H9 (cell line): ENCODE measurements at regions not wholly inside any gene's neighbourhood (a gene's known extent, or its start where the extent isn't known, plus 50 kb on each side); places are given as distances from the start of the nearest gene placed in this dataset.

Source experiments
- DNase-seq: peaks from one replicate; pipeline ENCODE4 v3.0.0-alpha.2; 2017
- H2AFZ ChIP-seq: one replicate; pipeline ENCODE4 v1.6.1; 2013; ENCODE audit warnings: mild to moderate bottlenecking, low read length, control low read depth, moderate library complexity
- H2AK5ac ChIP-seq: 2 replicates; pipeline ENCODE4 v1.6.1; 2013; ENCODE audit warnings: low read length, control low read depth, mixed read lengths; ENCODE audit not compliant: insufficient read length
- H2BK120ac ChIP-seq: one replicate; pipeline ENCODE4 v1.6.1; 2013; ENCODE audit warnings: low read depth, mild to moderate bottlenecking, low read length, control low read depth, inconsistent platforms; ENCODE audit not compliant: poor library complexity, severe bottlenecking
- H2BK12ac ChIP-seq: 2 replicates; pipeline ENCODE4 v1.6.1; 2013; ENCODE audit warnings: low read length, control low read depth, mixed read lengths, low read depth; ENCODE audit not compliant: insufficient read length
- H2BK15ac ChIP-seq: 2 replicates; pipeline ENCODE4 v1.6.1; 2013; ENCODE audit warnings: low read depth, low read length, control low read depth
- H2BK20ac ChIP-seq: one replicate; pipeline ENCODE4 v1.6.1; 2013; ENCODE audit warnings: low read depth, mild to moderate bottlenecking, low read length, control low read depth, inconsistent platforms; ENCODE audit not compliant: poor library complexity, severe bottlenecking
- H2BK5ac ChIP-seq: 2 replicates; pipeline ENCODE4 v1.6.1; 2013; ENCODE audit warnings: low read length, control low read depth, mixed read lengths; ENCODE audit not compliant: insufficient read length
- H3K14ac ChIP-seq: 2 replicates; pipeline ENCODE4 v1.6.1; 2013; ENCODE audit warnings: low read length, control low read depth; ENCODE audit not compliant: insufficient read depth
- H3K18ac ChIP-seq: 2 replicates; pipeline ENCODE4 v1.6.1; 2013; ENCODE audit warnings: low read depth, mild to moderate bottlenecking, mixed read lengths, low read length, control low read depth; ENCODE audit not compliant: insufficient read length
- H3K23ac ChIP-seq: 2 replicates; pipeline ENCODE4 v1.6.1; 2013; ENCODE audit warnings: low read length, control low read depth, mixed read lengths, low read depth; ENCODE audit not compliant: insufficient read length
- H3K23me2 ChIP-seq: 2 replicates; pipeline ENCODE4 v1.6.1; 2013; ENCODE audit warnings: low read depth, mild to moderate bottlenecking, mixed read lengths, low read length, control low read depth; ENCODE audit not compliant: insufficient read length, poor library complexity, severe bottlenecking
- H3K27ac ChIP-seq: 2 replicates; pipeline ENCODE4 v1.5.1; 2013; ENCODE audit warnings: low read length, control low read depth, mixed read lengths, low read depth; ENCODE audit not compliant: insufficient read length
- H3K27me3 ChIP-seq: 2 replicates; pipeline ENCODE4 v1.6.1; 2013; ENCODE audit warnings: low read length, control low read depth, inconsistent platforms; ENCODE audit not compliant: insufficient read depth
- H3K4ac ChIP-seq: 2 replicates; pipeline ENCODE4 v1.6.1; 2013; ENCODE audit warnings: low read depth, mild to moderate bottlenecking, control low read depth, inconsistent platforms, low read length, moderate library complexity
- H3K4me1 ChIP-seq: 2 replicates; pipeline ENCODE4 v1.6.1; 2013; ENCODE audit warnings: low read length, control low read depth, inconsistent platforms; ENCODE audit not compliant: insufficient read depth
- H3K4me2 ChIP-seq: 2 replicates; pipeline ENCODE4 v1.6.1; 2013; ENCODE audit warnings: low read length, control low read depth, mixed read lengths; ENCODE audit not compliant: insufficient read length, insufficient read depth
- H3K56ac ChIP-seq: 2 replicates; pipeline ENCODE4 v1.6.1; 2013; ENCODE audit warnings: low read depth, mild to moderate bottlenecking, mixed read lengths, low read length, control low read depth; ENCODE audit not compliant: insufficient read length
- H3K79me1 ChIP-seq: 2 replicates; pipeline ENCODE4 v1.6.1; 2013; ENCODE audit warnings: low read depth, mild to moderate bottlenecking, moderate library complexity, low read length, control low read depth, inconsistent platforms; ENCODE audit not compliant: insufficient read depth, poor library complexity, severe bottlenecking
- H3K79me2 ChIP-seq: 2 replicates; pipeline ENCODE4 v1.6.1; 2013; ENCODE audit warnings: low read length, control low read depth, inconsistent platforms; ENCODE audit not compliant: insufficient read depth
- H3K9ac ChIP-seq: 2 replicates; pipeline ENCODE4 v1.6.1; 2013; ENCODE audit warnings: low read length, control low read depth, mixed read lengths; ENCODE audit not compliant: insufficient read length; ENCODE audit errors: extremely low read depth
- H3K9me3 ChIP-seq: one replicate; pipeline ENCODE4 v1.6.1; 2013; ENCODE audit warnings: low read depth, low read length, inconsistent platforms; ENCODE audit not compliant: control insufficient read depth
- H3T11ph ChIP-seq: one replicate; pipeline ENCODE4 v1.6.1; 2013; ENCODE audit warnings: mild to moderate bottlenecking, low read length, control low read depth, inconsistent platforms
- H4K20me1 ChIP-seq: one replicate; pipeline ENCODE4 v1.6.1; 2013; ENCODE audit not compliant: control insufficient read depth, insufficient read length, insufficient read depth
- H4K5ac ChIP-seq: 2 replicates; pipeline ENCODE4 v1.6.1; 2013; ENCODE audit warnings: low read depth, mild to moderate bottlenecking, mixed read lengths, low read length, control low read depth; ENCODE audit not compliant: insufficient read length
- H4K8ac ChIP-seq: replicated peaks from 2 replicates; pipeline ENCODE4 v1.6.1; 2013; ENCODE audit warnings: low read length, control low read depth, mixed read lengths, low read depth; ENCODE audit not compliant: insufficient read length
- H4K91ac ChIP-seq: 2 replicates; pipeline ENCODE4 v1.6.1; 2013; ENCODE audit warnings: low read depth, mild to moderate bottlenecking, moderate library complexity, mixed read lengths, low read length, control low read depth; ENCODE audit not compliant: insufficient read length
- H3K27ac Mint-ChIP-seq, 3 experiments: 2 replicates in 2 of 3; 3 replicates in 1 of 3; pipeline ENCODE4 v1.8.0; 2020 to 2021; ENCODE audit warnings: mixed read lengths in 3 of 3, mild to moderate bottlenecking in 1 of 3, moderate library complexity in 1 of 3
- H3K27me3 Mint-ChIP-seq: 2 replicates; pipeline ENCODE4 v1.8.0; 2021; ENCODE audit warnings: low read depth, mild to moderate bottlenecking, moderate library complexity, mixed read lengths
- H3K36me3 Mint-ChIP-seq, 3 experiments: 2 replicates in 2 of 3; 3 replicates in 1 of 3; pipeline ENCODE4 v1.8.0; 2020 to 2021; ENCODE audit warnings: low read depth in 3 of 3, mixed read lengths in 3 of 3; ENCODE audit not compliant: insufficient read depth in 1 of 3
- H3K4me1 Mint-ChIP-seq, 2 experiments: 2 replicates each; pipeline ENCODE4 v1.8.0; 2020; ENCODE audit warnings: mixed read lengths in 2 of 2
- H3K4me3 Mint-ChIP-seq, 2 experiments: 2 replicates in 1 of 2; 3 replicates in 1 of 2; pipeline ENCODE4 v1.8.0; 2020 to 2021; ENCODE audit warnings: mild to moderate bottlenecking in 2 of 2, mixed read lengths in 2 of 2, moderate library complexity in 1 of 2
- H3K9me3 Mint-ChIP-seq, 2 experiments: 2 replicates in 1 of 2; 3 replicates in 1 of 2; pipeline ENCODE4 v1.8.0; 2020; ENCODE audit warnings: mild to moderate bottlenecking in 2 of 2, mixed read lengths in 2 of 2, moderate library complexity in 1 of 2
- WGBS: extraction: QIAGEN DNeasy Blood & Tissue Kit; methylation state at CpG from one replicate; pipeline ENCODE4 v1.1.7; 2013; ENCODE audit warnings: missing lambda C conversion rate, low lambda C conversion rate, mixed read lengths; ENCODE audit not compliant: insufficient read length; ENCODE audit errors: extremely low coverage; 5-methylcytosine and 5-hydroxymethylcytosine counted together
- TF ChIP-seq, protein P1 (sequence below): fragments of 200-600 bp; sonication (generic); conservative IDR thresholded peaks from 3 replicates; pipeline ENCODE4 v1.8.0; 2021; ENCODE audit warnings: antibody characterized with exemption, mild to moderate bottlenecking

DNA sequence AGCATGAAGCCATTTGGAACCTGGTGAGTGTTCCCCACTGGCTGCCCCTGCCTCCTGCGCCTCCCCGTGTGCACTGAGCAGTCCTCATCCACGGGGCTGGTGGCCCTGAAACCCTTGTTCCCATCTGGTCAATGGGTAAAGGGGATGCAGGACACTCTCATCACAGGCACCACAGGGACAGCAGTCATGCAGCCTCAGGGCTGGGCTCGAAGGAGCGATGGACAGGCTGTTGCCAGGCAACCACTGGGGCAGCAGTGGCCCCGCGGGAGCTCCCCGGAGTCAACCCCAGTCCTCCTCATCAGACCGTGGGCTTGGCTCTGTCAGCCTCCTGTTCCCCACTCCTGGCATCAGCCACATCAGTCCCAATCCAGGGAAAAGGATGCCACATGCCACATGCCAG lies 509.5 kb downstream of the EIPR1 start:
- WGBS: no CpG with 5 or more reads among the region's 9 CpGs
- H2AFZ ChIP-seq: no peak overlapping the region
- H3K56ac ChIP-seq: no peak overlapping the region
- H3K9me3 ChIP-seq: no peaks in the 10 kb centered on the region
- H2BK12ac ChIP-seq: no peak overlapping the region
- H3K79me1 ChIP-seq: no peaks in the 10 kb centered on the region
- Mint-ChIP-seq H3K9me3 (no peaks in the 10 kb centered on the region; a peak in 1 of 5 replicates), H3K27me3 (no peaks in the 10 kb centered on the region), H3K27ac (no peak overlapping the region), H3K36me3 (no peaks in the 10 kb centered on the region; a peak in 1 of 7 replicates), H3K4me1 (peaks cover 0 to 9% of the 10 kb centered on the region in 2 experiments; a peak in 1 of 4 replicates), H3K4me3 (no peak overlapping the region)
- no peak overlapping the region for H4K8ac ChIP-seq
- H3K4ac ChIP-seq: no peak overlapping the region
- no peak overlapping the region for H3K9ac ChIP-seq
- no peaks in the 10 kb centered on the region for H3K79me2 ChIP-seq
- no peak overlapping the region for H3K18ac ChIP-seq
- no peaks in the 10 kb centered on the region for H4K20me1 ChIP-seq
- H3K27ac ChIP-seq: no peak overlapping the region
- no peak overlapping the region for H2BK5ac ChIP-seq
- H4K5ac ChIP-seq: no peak overlapping the region
- peak overlapping the region; percentile 52; the same call in 1 of the 2 replicates for H3K14ac ChIP-seq
- H3K4me1 ChIP-seq: no peaks in the 10 kb centered on the region
- H3T11ph ChIP-seq: no peak overlapping the region
- no peak overlapping the region for H2BK120ac ChIP-seq
- H3K23me2 ChIP-seq: no peaks in the 10 kb centered on the region
- no peak overlapping the region for H2BK20ac ChIP-seq
- no peak overlapping the region for H2AK5ac ChIP-seq
- TF ChIP-seq, protein P1, sequence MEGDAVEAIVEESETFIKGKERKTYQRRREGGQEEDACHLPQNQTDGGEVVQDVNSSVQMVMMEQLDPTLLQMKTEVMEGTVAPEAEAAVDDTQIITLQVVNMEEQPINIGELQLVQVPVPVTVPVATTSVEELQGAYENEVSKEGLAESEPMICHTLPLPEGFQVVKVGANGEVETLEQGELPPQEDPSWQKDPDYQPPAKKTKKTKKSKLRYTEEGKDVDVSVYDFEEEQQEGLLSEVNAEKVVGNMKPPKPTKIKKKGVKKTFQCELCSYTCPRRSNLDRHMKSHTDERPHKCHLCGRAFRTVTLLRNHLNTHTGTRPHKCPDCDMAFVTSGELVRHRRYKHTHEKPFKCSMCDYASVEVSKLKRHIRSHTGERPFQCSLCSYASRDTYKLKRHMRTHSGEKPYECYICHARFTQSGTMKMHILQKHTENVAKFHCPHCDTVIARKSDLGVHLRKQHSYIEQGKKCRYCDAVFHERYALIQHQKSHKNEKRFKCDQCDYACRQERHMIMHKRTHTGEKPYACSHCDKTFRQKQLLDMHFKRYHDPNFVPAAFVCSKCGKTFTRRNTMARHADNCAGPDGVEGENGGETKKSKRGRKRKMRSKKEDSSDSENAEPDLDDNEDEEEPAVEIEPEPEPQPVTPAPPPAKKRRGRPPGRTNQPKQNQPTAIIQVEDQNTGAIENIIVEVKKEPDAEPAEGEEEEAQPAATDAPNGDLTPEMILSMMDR: no peak
- H3K23ac ChIP-seq: no peak overlapping the region
- H3K4me2 ChIP-seq: no peak overlapping the region
- DNase-seq: no peak
- no peak overlapping the region for H4K91ac ChIP-seq
- H2BK15ac ChIP-seq: no peak overlapping the region
- H3K27me3 ChIP-seq: no peaks in the 10 kb centered on the region
